Endodermal cell (in vitro differentiated cells): ENCODE measurements at regions not wholly inside any gene's neighbourhood (a gene's known extent, or its start where the extent isn't known, plus 50 kb on each side); places are given as distances from the start of the nearest gene placed in this dataset.
"Not testable (repeated sequence)": the region's sequence is repeated elsewhere in the genome, so short reads cannot be mapped to it uniquely, and the experiment has no call there.

Source experiments
- DNase-seq: peaks from one replicate; pipeline ENCODE4 v3.0.0-alpha.2; 2017
- H3K27ac ChIP-seq: 2 replicates; pipeline ENCODE4 v1.5.1; 2013; ENCODE audit warnings: mild to moderate bottlenecking, low read depth, low read length, moderate library complexity
- H3K27me3 ChIP-seq: 2 replicates; pipeline ENCODE4 v1.6.1; 2013; ENCODE audit warnings: mild to moderate bottlenecking, low read length, moderate library complexity; ENCODE audit not compliant: insufficient read depth, control insufficient read depth, poor library complexity, severe bottlenecking
- H3K36me3 ChIP-seq: 2 replicates; pipeline ENCODE4 v1.7.0; 2013; ENCODE audit warnings: mild to moderate bottlenecking, low read length, moderate library complexity; ENCODE audit not compliant: control insufficient read depth, insufficient read depth
- H3K4me1 ChIP-seq: one replicate; pipeline ENCODE4 v1.7.0; 2013; ENCODE audit warnings: low read length; ENCODE audit not compliant: control insufficient read depth, insufficient read depth
- H3K4me3 ChIP-seq: 2 replicates; pipeline ENCODE4 v1.5.1; 2013; ENCODE audit warnings: mild to moderate bottlenecking, low read length, moderate library complexity
- H3K9ac ChIP-seq: 2 replicates; pipeline ENCODE4 v1.6.1; 2013; ENCODE audit warnings: mild to moderate bottlenecking, low read length, moderate library complexity; ENCODE audit not compliant: poor library complexity, severe bottlenecking; ENCODE audit errors: extremely low read depth
- H3K9me3 ChIP-seq: 2 replicates; pipeline ENCODE4 v1.6.1; 2013; ENCODE audit warnings: mild to moderate bottlenecking, low read length, moderate library complexity; ENCODE audit not compliant: control insufficient read depth
- H3K27ac Mint-ChIP-seq: 2 replicates; pipeline ENCODE4 v1.8.0; 2020; ENCODE audit warnings: mixed read lengths
- H3K27me3 Mint-ChIP-seq: 2 replicates; pipeline ENCODE4 v1.8.0; 2021; ENCODE audit warnings: mild to moderate bottlenecking, mixed read lengths; ENCODE audit not compliant: insufficient read depth
- H3K36me3 Mint-ChIP-seq: 2 replicates; pipeline ENCODE4 v1.8.0; 2020; ENCODE audit warnings: low read depth, mixed read lengths
- H3K4me1 Mint-ChIP-seq: 2 replicates; pipeline ENCODE4 v1.8.0; 2020; ENCODE audit warnings: mixed read lengths
- H3K4me3 Mint-ChIP-seq: 2 replicates; pipeline ENCODE4 v1.8.0; 2020; ENCODE audit warnings: mild to moderate bottlenecking, moderate library complexity, mixed read lengths
- H3K9me3 Mint-ChIP-seq: 2 replicates; pipeline ENCODE4 v1.8.0; 2020; ENCODE audit warnings: mild to moderate bottlenecking, mixed read lengths
- WGBS, 2 experiments: methylation state at CpG; one replicate each; pipeline versions ENCODE4 v1.1.5 to v1.1.7; 2013; ENCODE audit warnings: missing lambda C conversion rate in 2 of 2, mixed read lengths in 1 of 2; ENCODE audit not compliant: insufficient coverage in 1 of 2, insufficient read length in 1 of 2; 5-methylcytosine and 5-hydroxymethylcytosine counted together
- TF ChIP-seq, protein P1 (sequence below): fragments of 200-600 bp; sonication (generic); conservative IDR thresholded peaks from 2 replicates; pipeline ENCODE4 v1.5.0; 2021; ENCODE audit warnings: antibody characterized with exemption, mild to moderate bottlenecking

DNA sequence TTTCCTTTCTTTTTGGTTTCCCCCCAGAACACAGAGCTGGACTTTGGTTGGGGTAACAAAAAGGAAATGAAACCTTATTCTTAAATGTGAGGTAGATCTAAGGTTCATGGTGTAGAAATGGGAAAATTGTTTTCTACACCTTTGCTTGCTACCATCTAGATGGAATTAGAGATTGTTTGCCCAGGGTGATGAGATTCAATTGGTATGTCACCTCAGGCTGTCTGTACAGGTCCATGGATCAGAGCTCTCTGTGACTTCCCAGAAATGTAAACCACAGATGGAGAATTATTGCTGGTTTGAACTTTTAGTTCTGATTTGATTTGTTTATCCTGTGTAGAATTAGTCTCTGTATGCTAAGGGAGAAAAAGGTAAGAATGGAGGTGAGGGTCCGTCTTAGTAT is 146.7 kb downstream of the PCDH7 start:
- no peak overlapping the region for H3K4me3 Mint-ChIP-seq
- Histone ChIP-seq H3K4me3 (no peak overlapping the region), H3K9me3 (no peaks in the 10 kb centered on the region), H3K4me1 (peaks cover 3% of the 10 kb centered on the region), H3K27me3 (no peaks in the 10 kb centered on the region), H3K36me3 (no peaks in the 10 kb centered on the region), H3K27ac (no peak overlapping the region), H3K9ac (no peak overlapping the region)
- H3K36me3 Mint-ChIP-seq, result peaks cover 11% of the 10 kb centered on the region
- no peaks in the 10 kb centered on the region for H3K27me3 Mint-ChIP-seq
- TF ChIP-seq, protein P1, sequence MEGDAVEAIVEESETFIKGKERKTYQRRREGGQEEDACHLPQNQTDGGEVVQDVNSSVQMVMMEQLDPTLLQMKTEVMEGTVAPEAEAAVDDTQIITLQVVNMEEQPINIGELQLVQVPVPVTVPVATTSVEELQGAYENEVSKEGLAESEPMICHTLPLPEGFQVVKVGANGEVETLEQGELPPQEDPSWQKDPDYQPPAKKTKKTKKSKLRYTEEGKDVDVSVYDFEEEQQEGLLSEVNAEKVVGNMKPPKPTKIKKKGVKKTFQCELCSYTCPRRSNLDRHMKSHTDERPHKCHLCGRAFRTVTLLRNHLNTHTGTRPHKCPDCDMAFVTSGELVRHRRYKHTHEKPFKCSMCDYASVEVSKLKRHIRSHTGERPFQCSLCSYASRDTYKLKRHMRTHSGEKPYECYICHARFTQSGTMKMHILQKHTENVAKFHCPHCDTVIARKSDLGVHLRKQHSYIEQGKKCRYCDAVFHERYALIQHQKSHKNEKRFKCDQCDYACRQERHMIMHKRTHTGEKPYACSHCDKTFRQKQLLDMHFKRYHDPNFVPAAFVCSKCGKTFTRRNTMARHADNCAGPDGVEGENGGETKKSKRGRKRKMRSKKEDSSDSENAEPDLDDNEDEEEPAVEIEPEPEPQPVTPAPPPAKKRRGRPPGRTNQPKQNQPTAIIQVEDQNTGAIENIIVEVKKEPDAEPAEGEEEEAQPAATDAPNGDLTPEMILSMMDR, result no peak
- DNase-seq, result no peak
- WGBS, 2 experiments, result 100% methylated on average over 1 of the region's 1 CpG; no CpG with 5 or more reads in 1 of the 2 experiments
- H3K27ac Mint-ChIP-seq, result no peak overlapping the region
- H3K4me1 Mint-ChIP-seq, result peaks cover 25% of the 10 kb centered on the region
- H3K9me3 Mint-ChIP-seq, result no peaks in the 10 kb centered on the region

DNA sequence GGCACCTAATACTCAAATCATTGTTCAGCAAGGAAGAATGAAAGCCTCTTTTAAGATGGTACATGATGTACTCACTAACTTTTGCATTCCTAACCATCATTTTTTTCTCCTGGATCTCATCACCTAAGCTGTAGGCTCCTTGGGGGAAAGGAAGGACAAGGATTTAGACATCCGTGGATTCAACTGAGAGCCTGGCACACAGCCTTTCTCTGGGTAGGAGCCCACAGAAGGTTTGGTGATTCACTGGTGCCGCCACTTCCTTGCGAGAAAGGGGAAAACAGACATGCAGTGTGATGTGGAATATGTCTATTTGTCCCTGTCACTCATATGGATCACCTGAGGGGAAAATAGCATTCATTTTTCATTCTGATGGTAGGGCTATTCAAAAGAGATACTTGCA is 147.3 kb downstream of the PCDH7 start:
- H3K9me3 ChIP-seq, result no peaks in the 10 kb centered on the region
- no peak overlapping the region for H3K9ac ChIP-seq
- Mint-ChIP-seq H3K27ac (no peak overlapping the region), H3K27me3 (no peaks in the 10 kb centered on the region), H3K9me3 (no peaks in the 10 kb centered on the region), H3K4me3 (no peak overlapping the region), H3K36me3 (peaks cover 11% of the 10 kb centered on the region), H3K4me1 (peaks cover 25% of the 10 kb centered on the region)
- H3K27ac ChIP-seq, result no peak overlapping the region
- TF ChIP-seq, protein P1, result no peak
- no peaks in the 10 kb centered on the region for H3K27me3 ChIP-seq
- no peak overlapping the region for H3K4me3 ChIP-seq
- H3K4me1 ChIP-seq, result peaks cover 3% of the 10 kb centered on the region
- WGBS, 2 experiments, result 90 to 97% methylated on average over 2 to 3 of the region's 3 CpGs
- no peak for DNase-seq
- no peaks in the 10 kb centered on the region for H3K36me3 ChIP-seq

DNA sequence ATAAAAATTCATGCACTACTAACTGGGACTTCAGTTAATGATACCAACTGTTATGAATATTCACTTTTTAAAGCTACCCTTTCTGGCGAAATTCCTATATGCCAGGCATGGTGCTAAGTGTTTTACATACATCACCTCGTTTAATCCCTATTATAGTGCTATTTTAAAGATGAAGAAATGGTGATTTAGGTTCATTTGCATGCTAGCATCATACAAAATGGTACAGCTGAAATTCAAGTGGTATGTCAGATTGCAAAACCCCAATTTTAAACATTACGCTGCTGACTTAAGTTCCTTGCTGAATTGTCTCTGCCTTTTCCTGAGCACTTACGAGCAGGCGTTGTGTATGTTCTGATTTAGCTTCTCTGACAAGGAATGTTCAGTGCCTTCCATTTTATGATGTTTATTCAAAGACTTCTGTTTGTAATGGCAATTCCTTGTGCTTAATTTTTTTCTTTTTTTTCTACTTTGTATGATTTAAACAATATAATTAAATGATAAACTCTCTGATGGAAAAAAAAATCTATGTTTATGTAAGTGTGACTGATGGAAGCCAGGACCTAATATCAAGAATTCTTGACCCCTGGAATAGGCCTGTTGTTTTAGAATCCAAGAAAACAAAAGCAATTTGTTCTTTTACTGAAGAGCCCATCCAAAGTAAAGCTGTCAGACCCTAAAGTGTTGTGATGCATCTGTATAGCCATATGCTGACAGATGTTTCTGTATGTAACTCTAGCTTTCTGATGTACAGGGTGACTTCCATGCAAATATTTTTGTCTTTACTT is 148.1 kb downstream of the PCDH7 start:
- H3K4me3 ChIP-seq, result no peak overlapping the region
- Mint-ChIP-seq H3K27me3 (no peaks in the 10 kb centered on the region), H3K36me3 (peaks cover 11% of the 10 kb centered on the region), H3K9me3 (no peaks in the 10 kb centered on the region), H3K4me1 (peaks cover 25% of the 10 kb centered on the region), H3K27ac (no peak overlapping the region), H3K4me3 (no peak overlapping the region)
- 94 to 96% methylated on average over 4 to 5 of the region's 5 CpGs for WGBS, 2 experiments
- H3K9me3 ChIP-seq, result no peaks in the 10 kb centered on the region
- no peak for DNase-seq
- H3K4me1 ChIP-seq, result peaks cover 3% of the 10 kb centered on the region
- H3K9ac ChIP-seq, result no peak overlapping the region
- no peaks in the 10 kb centered on the region for H3K27me3 ChIP-seq
- TF ChIP-seq, protein P1, result no peak
- no peaks in the 10 kb centered on the region for H3K36me3 ChIP-seq
- H3K27ac ChIP-seq, result no peak overlapping the region

DNA sequence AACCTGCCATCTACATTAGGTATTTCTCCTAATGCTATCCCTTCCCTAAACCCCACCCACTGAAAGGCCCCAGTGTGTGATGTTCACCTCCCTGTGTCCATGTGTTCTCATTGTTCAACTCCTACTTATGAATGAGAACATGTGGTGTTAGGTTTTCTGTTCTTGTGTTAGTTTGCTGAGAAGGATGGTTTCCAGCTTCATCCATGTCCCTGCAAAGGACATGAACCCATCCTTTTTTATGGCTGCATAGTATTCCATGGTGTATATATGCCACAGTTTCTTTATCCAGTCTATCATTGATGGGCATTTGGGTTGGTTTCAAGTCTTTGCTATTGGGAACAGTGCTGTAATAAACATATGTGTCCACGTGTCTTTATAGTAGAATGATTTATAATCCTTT is 149.2 kb downstream of the PCDH7 start:
- H3K9me3 Mint-ChIP-seq, DNase-seq, H3K9me3 ChIP-seq, H3K4me3 ChIP-seq, H3K27me3 Mint-ChIP-seq, H3K27ac Mint-ChIP-seq, H3K9ac ChIP-seq, H3K4me3 Mint-ChIP-seq, H3K27ac ChIP-seq, H3K27me3 ChIP-seq, H3K4me1 ChIP-seq, H3K36me3 ChIP-seq: not testable (repeated sequence)
- Mint-ChIP-seq H3K4me1 (peaks cover 24% of the 10 kb centered on the region), H3K36me3 (peaks cover 11% of the 10 kb centered on the region)
- 95 to 100% methylated on average over 1 of the region's 1 CpG for WGBS, 2 experiments
